Uterus (tissue), 2 donors: ENCODE measurements at regions not wholly inside any gene's neighbourhood (a gene's known extent, or its start where the extent isn't known, plus 50 kb on each side); places are given as distances from the start of the nearest gene placed in this dataset.

Source experiments
- CTCF ChIP-seq, 4 experiments: fragments of 200-600 bp in 2 of 4; fragments of 450-650 bp in 2 of 4; sonication (generic) in 2 of 4; IDR thresholded peaks; one replicate each; pipeline ENCODE4 v1.5.1; 2016 to 2019; ENCODE audit warnings: antibody characterized with exemption in 4 of 4, mild to moderate bottlenecking in 2 of 4, moderate library complexity in 1 of 4
- POLR2A ChIP-seq, 2 donors: fragments of 450-650 bp; IDR thresholded peaks; one replicate each; pipeline ENCODE4 v1.6.1; 2016; ENCODE audit warnings: antibody characterized with exemption in 2 of 2, mild to moderate bottlenecking in 1 of 2, moderate library complexity in 1 of 2

GRCh38 chr12:75600146-75600545 is 88.7 kb upstream of the KRR1 start:
- TF ChIP-seq POLR2A (IDR thresholded peaks at IDR 0.05) (no peak), CTCF (IDR thresholded peaks at IDR 0.05) (no peak)
